GM12878 (cell line): ENCODE measurements at regions not wholly inside any gene's neighbourhood (a gene's known extent, or its start where the extent isn't known, plus 50 kb on each side); places are given as distances from the start of the nearest gene placed in this dataset.

Experiments used
- CTCF ChIP-seq, 3 experiments: IDR thresholded peaks in 2 of 3; conservative IDR thresholded peaks in 1 of 3; 2 replicates each; pipeline ENCODE4 v1.5.1; 2011; ENCODE audit warnings: low read depth in 3 of 3, low read length in 3 of 3, mild to moderate bottlenecking in 3 of 3, control low read depth in 2 of 3, moderate library complexity in 2 of 3, inconsistent platforms in 1 of 3, mixed read lengths in 1 of 3; ENCODE audit not compliant: control insufficient read depth in 2 of 3, insufficient read depth in 1 of 3; ENCODE audit errors: extremely low read depth in 1 of 3
- EGR1 ChIP-seq, 2 experiments: IDR thresholded peaks; 1 replicate in 1 of 2; 2 replicates in 1 of 2; pipeline ENCODE4 v1.6.1; 2011 to 2012; ENCODE audit warnings: low read depth in 2 of 2, low read length in 2 of 2, borderline replicate concordance in 1 of 2, mild to moderate bottlenecking in 1 of 2, moderate library complexity in 1 of 2
- EP300 ChIP-seq, 2 experiments: fragments of 150-350 bp in 1 of 2; IDR thresholded peaks; 2 replicates each; pipeline ENCODE4 v1.6.1; 2011 to 2012; ENCODE audit warnings: low read depth in 2 of 2, low read length in 2 of 2, borderline replicate concordance in 1 of 2, improper control_type of control experiment in 1 of 2, inconsistent platforms in 1 of 2; ENCODE audit not compliant: control insufficient read depth in 1 of 2
- MYC ChIP-seq: IDR thresholded peaks from 2 replicates; pipeline ENCODE4 v1.6.1; 2011; ENCODE audit warnings: mild to moderate bottlenecking, low read length, moderate library complexity, inconsistent platforms; ENCODE audit not compliant: insufficient read depth, insufficient replicate concordance, insufficient read length, severe bottlenecking
- POLR2A ChIP-seq: IDR thresholded peaks from 2 replicates; pipeline ENCODE4 v1.6.1; 2011; ENCODE audit warnings: low read depth, mild to moderate bottlenecking, low read length
- POLR2AphosphoS5 ChIP-seq: IDR thresholded peaks from 2 replicates; pipeline ENCODE4 v1.6.1; 2011; ENCODE audit warnings: mild to moderate bottlenecking, low read length, inconsistent platforms
- RB1 ChIP-seq: fragments of 450-650 bp; formaldehyde crosslinking; IDR thresholded peaks from 2 replicates; pipeline ENCODE4 v1.6.1; 2017; ENCODE audit warnings: mild to moderate bottlenecking, borderline replicate concordance

- TF ChIP-seq CTCF (IDR thresholded peaks at IDR 0.05 in 2 of 3, conservative IDR thresholded peaks at IDR 0.05 in 1 of 3; ENCODE audit: control insufficient read depth in 2 of 3, extremely low read depth in 1 of 3, insufficient read depth in 1 of 3, low read depth in 3 of 3, low read length in 3 of 3): no peak
- TF ChIP-seq EGR1 (IDR thresholded peaks at IDR 0.05; ENCODE audit: borderline replicate concordance in 1 of 2, low read depth in 2 of 2, low read length in 2 of 2): no peak
- TF ChIP-seq RB1: no peak
- no peak for TF ChIP-seq POLR2AphosphoS5
- TF ChIP-seq POLR2A: no peak
- no peak for TF ChIP-seq MYC
- TF ChIP-seq EP300 (IDR thresholded peaks at IDR 0.05; ENCODE audit: borderline replicate concordance in 1 of 2, control insufficient read depth in 1 of 2, low read depth in 2 of 2, low read length in 2 of 2): no peak
These were observed 56.7 kb upstream of the PTPRJ start for GRCh38 chr11:47923667-47924066.
